RCC 7860 (cell line): ENCODE measurements at regions not wholly inside any gene's neighbourhood (a gene's known extent, or its start where the extent isn't known, plus 50 kb on each side); places are given as distances from the start of the nearest gene placed in this dataset.
A peak's percentile ranks its signal among the peaks of the same experiment; 100 is the strongest.

Experiments used
- DNase-seq: peaks from one replicate; pipeline ENCODE4 v3.0.0-alpha.2; 2015; ENCODE audit warnings: low spot score
- FAIRE-seq: peaks from 2 replicates; lab custom pipeline; 2012; peaks lifted over from hg19 to GRCh38; lab: Jason Lieb, UNC

GRCh38 chrX:38856670-38857265, 55.5 kb downstream of the MID1IP1 start:
- FAIRE-seq (no peak), DNase-seq (no peak)

DNA sequence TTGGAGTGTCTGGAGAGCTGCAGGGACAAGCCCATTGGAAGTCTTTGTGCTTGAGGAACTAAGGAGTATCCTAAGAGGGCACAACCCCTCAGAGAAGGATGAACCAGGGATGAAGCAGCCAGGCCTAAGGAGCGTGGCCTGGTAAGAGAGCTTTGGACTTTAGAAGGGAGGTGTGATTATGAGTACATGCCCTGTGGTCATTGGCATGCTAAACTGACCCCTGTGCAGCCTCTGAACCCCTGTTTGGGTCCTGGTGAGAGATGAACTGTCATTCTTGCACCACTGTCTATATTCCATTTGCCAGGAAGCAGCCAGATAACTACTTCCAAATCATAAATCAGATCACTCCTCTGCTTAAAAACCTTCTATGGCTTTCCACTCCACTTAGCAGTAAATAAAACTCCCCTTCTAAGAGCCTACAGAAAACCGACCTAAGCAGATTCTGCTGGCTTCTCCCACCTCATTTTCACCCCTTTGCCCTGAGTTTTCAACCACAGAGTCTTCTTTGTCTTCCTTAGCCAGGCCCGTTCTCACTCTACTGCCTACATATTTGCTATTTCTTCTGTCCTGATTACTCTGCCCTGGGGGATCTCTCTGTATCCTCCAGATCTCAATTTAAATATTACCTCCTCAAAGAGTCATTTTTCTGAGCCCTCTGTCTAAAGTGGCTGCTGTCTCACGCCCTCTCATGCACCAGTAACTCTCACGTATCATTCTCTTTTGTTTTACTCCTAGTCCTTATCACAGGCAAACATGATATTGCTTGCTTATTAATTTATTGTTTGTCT, 56.7 kb downstream of the MID1IP1 start:
- FAIRE-seq = no peak

GRCh38 chrX:38859602-38860001, 58.3 kb downstream of the MID1IP1 start:
- FAIRE-seq (no peak), DNase-seq (no peak)

More for the DNA sequence above, 56.7 kb downstream of the MID1IP1 start:
- DNase-seq = no peak

DNA sequence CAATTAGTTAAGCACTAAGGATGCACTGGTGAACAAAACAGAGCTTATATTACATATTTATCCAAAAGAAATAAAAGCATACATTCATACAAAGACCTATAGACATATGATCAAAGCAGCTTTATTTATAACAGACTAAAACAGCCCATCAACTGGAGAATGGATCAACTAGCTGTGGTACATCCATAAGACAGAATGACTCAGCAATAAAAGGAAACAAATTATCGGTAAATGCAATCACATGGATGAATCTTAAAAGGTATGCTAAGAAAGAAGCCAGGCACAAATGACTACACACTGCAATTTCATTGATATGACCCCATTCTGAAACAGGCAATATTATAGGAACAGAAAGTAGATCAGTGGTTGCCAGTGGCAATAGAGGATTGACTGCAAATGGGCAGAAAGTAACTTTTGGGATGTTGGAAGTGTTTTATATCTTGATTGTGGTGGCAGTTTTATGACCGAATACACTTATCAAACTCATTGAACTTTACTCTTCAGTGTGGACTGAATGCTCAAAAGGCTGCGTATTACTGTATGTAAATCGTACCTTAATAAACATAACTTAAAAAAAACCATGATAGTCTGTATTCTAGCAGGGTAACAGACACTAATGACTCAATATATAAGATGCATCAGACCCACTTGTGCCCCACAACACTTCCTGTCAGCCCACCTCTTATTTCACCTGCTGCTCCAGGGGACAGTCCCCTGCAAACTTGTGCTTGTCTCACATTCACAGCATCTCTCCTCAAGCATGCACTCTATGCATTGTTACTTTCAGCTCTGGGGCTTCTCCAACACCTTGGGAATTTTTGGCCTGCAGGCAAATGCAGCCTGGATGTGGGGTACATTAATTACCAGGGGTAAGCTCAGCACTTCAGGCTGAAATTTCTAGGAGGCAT, 59.1 kb downstream of the MID1IP1 start:
- FAIRE-seq = no peak
- no peak for DNase-seq

GRCh38 chrX:38861489-38861888, 60.2 kb downstream of the MID1IP1 start:
- FAIRE-seq (no peak), DNase-seq (no peak)

GRCh38 chrX:38862100-38862499, 60.8 kb downstream of the MID1IP1 start:
- DNase-seq (no peak), FAIRE-seq (no peak)

- FAIRE-seq (no peak), DNase-seq (no peak)
Measured at GRCh38 chrX:38864165-38864564, 62.9 kb downstream of the MID1IP1 start.

DNA sequence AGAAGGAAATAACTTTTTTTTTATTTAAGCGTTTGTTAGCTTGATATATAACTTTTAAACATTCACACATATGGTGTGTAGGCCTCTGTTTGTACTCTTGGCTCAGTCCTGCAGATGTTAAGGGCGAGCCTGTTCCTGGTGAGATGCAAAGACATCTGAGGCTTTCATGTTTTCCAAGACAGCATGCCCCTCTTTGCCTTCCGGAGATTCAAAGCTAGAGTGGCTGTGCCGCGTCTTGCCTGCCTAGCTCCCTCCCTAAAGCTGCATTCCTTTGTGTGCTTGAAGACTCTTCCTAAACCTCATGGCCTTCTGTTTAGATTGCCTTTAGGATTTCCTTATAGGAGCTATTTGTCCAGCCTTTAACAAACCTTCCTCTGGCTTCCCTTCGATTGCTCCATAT, 67.1 kb downstream of the MID1IP1 start:
- FAIRE-seq (no peak), DNase-seq (no peak)

- DNase-seq = peak; percentile 5
- no peak for FAIRE-seq
Measured at GRCh38 chrX:38868941-38869401, 67.7 kb downstream of the MID1IP1 start.

GRCh38 chrX:38870361-38870895, 69.2 kb downstream of the MID1IP1 start:
- DNase-seq (no peak), FAIRE-seq (no peak)

DNA sequence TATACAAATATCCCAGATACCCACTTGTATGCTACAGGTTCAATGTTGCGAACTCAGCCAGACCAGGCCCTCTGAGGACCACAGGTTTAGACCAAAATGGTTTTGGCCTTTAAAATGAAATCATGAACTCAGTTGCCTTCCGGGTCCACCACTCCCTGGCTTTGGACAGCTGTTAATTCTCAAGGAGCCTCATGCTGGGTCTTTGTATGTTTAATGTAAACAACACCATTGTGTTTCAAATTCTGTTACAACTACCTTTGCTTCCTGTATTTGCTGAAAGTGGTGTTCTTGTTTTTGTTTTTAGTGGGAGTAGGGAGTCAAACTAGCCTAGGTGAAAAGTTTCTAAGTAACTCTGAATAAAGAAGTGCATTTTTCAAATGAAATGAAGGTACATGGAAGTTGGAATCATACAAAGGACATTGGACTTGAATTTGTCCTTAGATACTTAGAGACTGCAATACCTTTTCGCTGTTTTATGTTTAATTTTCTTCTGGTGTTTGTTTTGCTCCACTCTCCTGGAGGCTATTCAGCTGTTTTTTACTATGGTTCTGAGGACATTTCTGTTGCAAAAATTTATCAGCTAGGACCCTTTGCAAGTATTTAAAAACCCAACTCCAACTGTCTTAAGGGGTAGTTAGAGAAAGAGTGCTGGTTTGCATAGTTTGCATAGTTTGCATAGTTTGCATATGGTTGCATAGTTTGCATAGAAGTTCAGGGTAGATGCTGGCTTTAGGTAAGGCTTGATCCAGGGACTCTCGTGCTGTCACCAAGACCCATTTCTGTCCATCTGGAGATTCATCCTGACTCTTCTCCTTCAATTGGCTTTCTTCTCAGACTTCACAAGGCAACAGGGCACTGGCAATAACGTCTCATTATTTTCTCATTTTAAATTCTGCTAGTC, 70.1 kb downstream of the MID1IP1 start:
- FAIRE-seq = no peak
- DNase-seq = no peak

- FAIRE-seq (no peak), DNase-seq (no peak)
Measured at GRCh38 chrX:38877366-38877765, 76.1 kb downstream of the MID1IP1 start.

DNA sequence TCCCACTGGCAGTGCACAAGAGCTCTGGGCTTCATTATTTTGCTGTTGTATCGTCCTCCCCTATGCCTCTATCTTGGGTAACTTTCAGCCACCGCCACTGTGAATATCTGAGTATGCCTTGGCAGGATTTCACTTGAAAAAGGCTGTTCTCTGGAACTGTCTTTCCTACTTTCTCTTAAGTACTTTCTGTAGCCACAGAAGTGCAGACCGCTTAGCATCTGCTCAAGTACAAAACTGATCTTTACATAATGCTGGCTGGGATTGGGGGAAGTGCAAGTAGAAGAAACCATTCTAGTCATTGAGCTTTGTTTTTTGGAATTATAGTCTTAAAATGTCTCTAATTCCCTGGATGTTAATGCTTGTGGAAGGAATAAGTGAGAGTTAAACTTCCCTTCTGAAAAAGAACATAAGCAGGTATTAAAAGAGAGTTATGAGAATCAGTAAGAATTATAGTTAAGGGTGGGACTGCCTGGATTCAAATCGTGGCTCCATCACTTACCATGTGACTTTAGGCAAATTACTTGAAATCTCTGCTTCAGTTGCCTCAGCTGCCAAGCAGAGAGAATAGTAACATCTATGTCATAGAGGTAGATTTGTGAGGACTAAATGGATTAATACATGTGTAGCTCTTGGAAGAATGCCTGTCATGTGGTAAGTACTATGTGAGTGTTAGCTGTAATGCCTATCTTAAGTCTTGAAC, 77.5 kb downstream of the MID1IP1 start:
- no peak for FAIRE-seq
- no peak for DNase-seq

- FAIRE-seq = no peak
- DNase-seq = no peak
Measured at GRCh38 chrX:38879631-38880220, 78.5 kb downstream of the MID1IP1 start.

DNA sequence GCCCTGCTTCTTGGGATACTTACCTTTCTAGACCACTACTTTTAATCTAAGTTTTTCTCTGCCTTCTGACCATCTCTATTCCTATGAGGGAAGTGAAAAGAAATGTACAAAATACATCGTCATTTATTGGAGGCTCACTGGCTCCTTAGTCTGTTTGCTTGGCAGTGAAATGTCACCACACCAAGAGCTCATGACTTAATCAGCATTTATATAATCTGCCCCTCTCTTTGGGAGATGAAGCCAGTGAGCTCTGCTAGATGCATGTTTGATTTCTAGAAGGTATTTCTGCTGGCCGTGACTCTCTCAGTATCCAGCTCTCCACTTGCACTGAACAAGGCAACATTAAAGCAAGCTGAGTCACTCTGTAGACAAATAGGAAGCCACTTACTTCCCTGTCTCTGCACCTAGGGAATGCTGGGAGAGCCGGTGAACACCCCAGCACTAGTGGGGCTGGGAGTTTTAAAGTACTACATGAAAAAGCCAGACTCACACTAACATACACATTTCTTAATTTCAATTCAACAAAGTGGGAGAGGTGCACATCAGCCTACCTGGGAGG, 79.1 kb downstream of the MID1IP1 start:
- DNase-seq (no peak), FAIRE-seq (no peak)

- FAIRE-seq = no peak
Measured at GRCh38 chrX:38881066-38881465, 79.8 kb downstream of the MID1IP1 start.

GRCh38 chrX:38881727-38882126, 80.5 kb downstream of the MID1IP1 start:
- FAIRE-seq = no peak

More at GRCh38 chrX:38881066-38881465, 79.8 kb downstream of the MID1IP1 start:
- DNase-seq = no peak

GRCh38 chrX:38882894-38883626, 81.8 kb downstream of the MID1IP1 start:
- peak; percentile 90 for FAIRE-seq
- peak; percentile 81 for DNase-seq

More at GRCh38 chrX:38881727-38882126, 80.5 kb downstream of the MID1IP1 start:
- DNase-seq = no peak
